Hepatocyte (in vitro differentiated cells): ENCODE measurements at regions not wholly inside any gene's neighbourhood (a gene's known extent, or its start where the extent isn't known, plus 50 kb on each side); places are given as distances from the start of the nearest gene placed in this dataset.

Experiments used
- DNase-seq: peaks from one replicate; pipeline ENCODE4 v3.0.0-alpha.2; 2016; ENCODE audit warnings: low spot score
- H2AFZ ChIP-seq: fragments of 200-600 bp; sonication (generic); 2 replicates; pipeline ENCODE4 v1.6.0; 2016; ENCODE audit warnings: antibody characterized with exemption, mild to moderate bottlenecking
- H3K27ac ChIP-seq: fragments of 200-600 bp; sonication (generic); 2 replicates; pipeline ENCODE4 v1.5.1; 2016; ENCODE audit warnings: mild to moderate bottlenecking
- H3K27me3 ChIP-seq: fragments of 200-600 bp; sonication (generic); 2 replicates; pipeline ENCODE4 v1.6.1; 2016
- H3K36me3 ChIP-seq: fragments of 200-600 bp; sonication (generic); replicated peaks from 2 replicates; pipeline ENCODE4 v1.5.1; 2016; ENCODE audit warnings: low read depth; ENCODE audit not compliant: insufficient read depth
- H3K4me1 ChIP-seq: fragments of 200-600 bp; sonication (generic); 2 replicates; pipeline ENCODE4 v1.5.1; 2016; ENCODE audit warnings: mild to moderate bottlenecking, moderate library complexity; ENCODE audit not compliant: insufficient read depth
- H3K4me2 ChIP-seq: fragments of 200-600 bp; sonication (generic); 2 replicates; pipeline ENCODE4 v1.6.0; 2016
- H3K4me3 ChIP-seq: fragments of 200-600 bp; sonication (generic); 2 replicates; pipeline ENCODE4 v1.5.1; 2016; ENCODE audit warnings: mild to moderate bottlenecking
- H3K79me2 ChIP-seq: fragments of 200-600 bp; sonication (generic); 2 replicates; pipeline ENCODE4 v1.6.0; 2017; ENCODE audit warnings: mild to moderate bottlenecking
- H3K9me2 ChIP-seq: fragments of 200-600 bp; sonication (generic); replicated peaks from 2 replicates; pipeline ENCODE4 v1.6.0; 2017; ENCODE audit warnings: mild to moderate bottlenecking; ENCODE audit not compliant: insufficient read depth
- H3K9me3 ChIP-seq: fragments of 200-600 bp; sonication (generic); 2 replicates; pipeline ENCODE4 v1.5.1; 2016; ENCODE audit warnings: low read depth, mild to moderate bottlenecking
- H4K20me1 ChIP-seq: fragments of 200-600 bp; sonication (generic); 2 replicates; pipeline ENCODE4 v1.6.0; 2016; ENCODE audit warnings: mild to moderate bottlenecking; ENCODE audit not compliant: insufficient read depth, poor library complexity, severe bottlenecking
- CTCF ChIP-seq: fragments of 200-600 bp; sonication (generic); IDR thresholded peaks from 2 replicates; pipeline ENCODE4 v1.5.1; 2016; ENCODE audit warnings: antibody characterized with exemption, mild to moderate bottlenecking; ENCODE audit not compliant: poor library complexity
- EZH2 ChIP-seq: fragments of 200-600 bp; sonication (generic); IDR thresholded peaks from 2 replicates; pipeline ENCODE4 v1.6.1; 2016; ENCODE audit warnings: antibody characterized with exemption, mild to moderate bottlenecking, borderline replicate concordance
- EZH2phosphoT487 ChIP-seq: fragments of 200-600 bp; sonication (generic); IDR thresholded peaks from one replicate; pipeline ENCODE4 v1.6.1; 2018; ENCODE audit warnings: antibody characterized with exemption, mild to moderate bottlenecking, low read depth, moderate library complexity; ENCODE audit not compliant: unreplicated experiment, severe bottlenecking
- WGBS: methylation state at CpG from one replicate; pipeline ENCODE4 v1.1.6; 2016; ENCODE audit warnings: low lambda C conversion rate; ENCODE audit errors: missing lambda C conversion rate; 5-methylcytosine and 5-hydroxymethylcytosine counted together

- Histone ChIP-seq H3K79me2 (no peaks in the 10 kb centered on the region), H3K9me2 (no peaks in the 10 kb centered on the region), H3K4me2 (no peak overlapping the region), H3K9me3 (no peaks in the 10 kb centered on the region), H3K4me1 (no peaks in the 10 kb centered on the region), H3K27me3 (no peaks in the 10 kb centered on the region), H2AFZ (no peak overlapping the region), H4K20me1 (no peaks in the 10 kb centered on the region), H3K4me3 (no peak overlapping the region), H3K27ac (no peak overlapping the region), H3K36me3 (no peaks in the 10 kb centered on the region)
- no peak for DNase-seq
- WGBS, result 82% methylated on average over 6 of the region's 6 CpGs
- TF ChIP-seq CTCF (no peak), EZH2phosphoT487 (no peak), EZH2 (no peak)
These were observed 137.6 kb upstream of the TBL1X start for GRCh38 chrX:9327086-9327746.

DNA sequence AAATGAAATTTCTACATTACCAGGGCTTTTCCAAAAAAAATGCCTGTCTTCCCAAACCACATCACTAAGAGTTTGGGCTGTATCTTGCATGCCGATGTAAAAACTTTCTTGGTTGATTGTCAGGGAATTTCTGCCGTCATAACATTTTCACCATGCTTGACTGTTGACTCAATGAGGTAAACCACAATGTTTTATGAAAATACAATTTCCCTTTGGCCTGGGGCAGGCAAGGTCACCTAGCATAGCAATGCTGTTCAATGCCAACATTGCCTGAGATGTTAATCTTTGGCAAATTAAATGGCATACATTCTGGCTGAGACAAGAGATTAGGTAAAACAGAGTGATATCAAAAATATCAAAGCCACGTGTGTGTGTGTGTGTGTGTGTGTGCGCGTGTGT, 137.1 kb upstream of the TBL1X start:
- Histone ChIP-seq H3K4me2 (no peak overlapping the region), H3K36me3 (no peaks in the 10 kb centered on the region), H3K27me3 (no peaks in the 10 kb centered on the region), H3K27ac (no peak overlapping the region), H3K9me2 (no peaks in the 10 kb centered on the region), H3K9me3 (no peaks in the 10 kb centered on the region), H3K4me3 (no peak overlapping the region), H4K20me1 (no peaks in the 10 kb centered on the region), H3K4me1 (no peaks in the 10 kb centered on the region), H3K79me2 (no peaks in the 10 kb centered on the region), H2AFZ (no peak overlapping the region)
- TF ChIP-seq CTCF, result no peak
- TF ChIP-seq EZH2, result no peak
- TF ChIP-seq EZH2phosphoT487, result no peak
- DNase-seq, result no peak
- 90% methylated on average over 5 of the region's 5 CpGs for WGBS

DNA sequence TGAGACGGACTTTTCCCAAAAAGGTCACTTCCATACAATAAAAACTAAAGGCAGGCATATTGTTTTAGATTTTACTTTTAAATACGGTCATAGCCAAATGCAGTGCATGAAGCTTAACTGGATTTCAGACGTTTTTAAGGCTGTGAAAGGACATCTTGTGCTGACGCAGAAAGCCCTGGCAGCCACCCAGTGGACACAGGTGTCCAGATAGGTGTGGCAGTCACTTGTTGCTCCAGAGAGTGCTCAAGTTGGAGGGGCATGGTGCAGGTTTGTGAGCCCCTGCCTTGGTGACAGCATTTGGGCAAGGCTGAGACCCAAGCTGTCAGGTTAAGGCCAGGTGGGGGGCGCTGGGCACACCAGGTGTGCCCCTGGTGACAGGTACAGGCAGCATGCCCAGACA, 135.8 kb upstream of the TBL1X start:
- DNase-seq, result no peak
- Histone ChIP-seq H3K27me3 (no peaks in the 10 kb centered on the region), H4K20me1 (no peaks in the 10 kb centered on the region), H3K4me2 (no peak overlapping the region), H3K36me3 (no peaks in the 10 kb centered on the region), H3K4me3 (no peak overlapping the region), H3K79me2 (no peaks in the 10 kb centered on the region), H3K27ac (no peak overlapping the region), H3K9me2 (no peaks in the 10 kb centered on the region), H2AFZ (no peak overlapping the region), H3K9me3 (no peaks in the 10 kb centered on the region), H3K4me1 (no peaks in the 10 kb centered on the region)
- TF ChIP-seq CTCF (no peak), EZH2phosphoT487 (no peak), EZH2 (no peak)
- WGBS, result 80% methylated on average over 5 of the region's 5 CpGs
